22Rv1 (cell line): ENCODE measurements at regions not wholly inside any gene's neighbourhood (a gene's known extent, or its start where the extent isn't known, plus 50 kb on each side); places are given as distances from the start of the nearest gene placed in this dataset.

ENCODE experiments used
- H3K27ac ChIP-seq: fragments of 450-650 bp; 2 replicates; pipeline ENCODE4 v1.5.1; 2017
- ZFX ChIP-seq: fragments of 450-650 bp; IDR thresholded peaks from 2 replicates; pipeline ENCODE4 v1.6.1; 2017; ENCODE audit warnings: antibody characterized with exemption, borderline replicate concordance
- TF ChIP-seq, protein P1 (sequence below): fragments of 450-650 bp; IDR thresholded peaks from 2 replicates; pipeline ENCODE4 v1.5.1; 2017; ENCODE audit warnings: mild to moderate bottlenecking

DNA sequence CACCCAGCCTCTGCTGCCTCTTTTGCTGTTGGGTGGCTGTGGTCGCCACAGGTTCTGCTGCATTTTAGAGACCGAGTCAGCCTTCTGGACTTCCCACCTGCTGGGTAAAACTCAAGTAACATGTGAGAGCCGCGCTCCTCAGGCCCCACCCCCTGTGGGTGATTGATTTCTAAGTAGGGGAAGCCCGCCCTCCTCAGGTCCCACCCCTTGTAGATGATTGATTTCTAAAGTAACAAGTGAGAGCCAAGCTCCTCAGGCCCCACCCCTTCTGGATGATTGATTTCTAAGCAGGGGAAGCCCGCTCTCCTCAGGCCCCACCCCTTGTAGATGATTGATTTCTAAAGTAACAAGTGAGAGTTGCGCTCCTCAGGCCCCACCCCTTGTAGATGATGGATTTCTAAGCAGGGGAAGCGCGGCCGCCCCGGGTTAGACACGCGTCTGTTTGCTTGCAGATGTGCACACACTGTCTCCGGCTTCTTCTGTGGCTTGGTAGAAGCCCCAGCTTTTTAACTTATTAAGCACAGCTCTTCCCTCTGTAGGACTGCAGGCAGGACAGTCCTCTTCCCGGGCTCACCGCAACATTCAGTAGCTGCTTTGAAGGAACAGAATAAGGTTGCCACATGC lies 83.4 kb downstream of the FAM43A start:
- H3K27ac ChIP-seq = peak overlapping the region; percentile 63
- no peak for TF ChIP-seq ZFX
- TF ChIP-seq, protein P1, sequence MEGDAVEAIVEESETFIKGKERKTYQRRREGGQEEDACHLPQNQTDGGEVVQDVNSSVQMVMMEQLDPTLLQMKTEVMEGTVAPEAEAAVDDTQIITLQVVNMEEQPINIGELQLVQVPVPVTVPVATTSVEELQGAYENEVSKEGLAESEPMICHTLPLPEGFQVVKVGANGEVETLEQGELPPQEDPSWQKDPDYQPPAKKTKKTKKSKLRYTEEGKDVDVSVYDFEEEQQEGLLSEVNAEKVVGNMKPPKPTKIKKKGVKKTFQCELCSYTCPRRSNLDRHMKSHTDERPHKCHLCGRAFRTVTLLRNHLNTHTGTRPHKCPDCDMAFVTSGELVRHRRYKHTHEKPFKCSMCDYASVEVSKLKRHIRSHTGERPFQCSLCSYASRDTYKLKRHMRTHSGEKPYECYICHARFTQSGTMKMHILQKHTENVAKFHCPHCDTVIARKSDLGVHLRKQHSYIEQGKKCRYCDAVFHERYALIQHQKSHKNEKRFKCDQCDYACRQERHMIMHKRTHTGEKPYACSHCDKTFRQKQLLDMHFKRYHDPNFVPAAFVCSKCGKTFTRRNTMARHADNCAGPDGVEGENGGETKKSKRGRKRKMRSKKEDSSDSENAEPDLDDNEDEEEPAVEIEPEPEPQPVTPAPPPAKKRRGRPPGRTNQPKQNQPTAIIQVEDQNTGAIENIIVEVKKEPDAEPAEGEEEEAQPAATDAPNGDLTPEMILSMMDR = no peak

DNA sequence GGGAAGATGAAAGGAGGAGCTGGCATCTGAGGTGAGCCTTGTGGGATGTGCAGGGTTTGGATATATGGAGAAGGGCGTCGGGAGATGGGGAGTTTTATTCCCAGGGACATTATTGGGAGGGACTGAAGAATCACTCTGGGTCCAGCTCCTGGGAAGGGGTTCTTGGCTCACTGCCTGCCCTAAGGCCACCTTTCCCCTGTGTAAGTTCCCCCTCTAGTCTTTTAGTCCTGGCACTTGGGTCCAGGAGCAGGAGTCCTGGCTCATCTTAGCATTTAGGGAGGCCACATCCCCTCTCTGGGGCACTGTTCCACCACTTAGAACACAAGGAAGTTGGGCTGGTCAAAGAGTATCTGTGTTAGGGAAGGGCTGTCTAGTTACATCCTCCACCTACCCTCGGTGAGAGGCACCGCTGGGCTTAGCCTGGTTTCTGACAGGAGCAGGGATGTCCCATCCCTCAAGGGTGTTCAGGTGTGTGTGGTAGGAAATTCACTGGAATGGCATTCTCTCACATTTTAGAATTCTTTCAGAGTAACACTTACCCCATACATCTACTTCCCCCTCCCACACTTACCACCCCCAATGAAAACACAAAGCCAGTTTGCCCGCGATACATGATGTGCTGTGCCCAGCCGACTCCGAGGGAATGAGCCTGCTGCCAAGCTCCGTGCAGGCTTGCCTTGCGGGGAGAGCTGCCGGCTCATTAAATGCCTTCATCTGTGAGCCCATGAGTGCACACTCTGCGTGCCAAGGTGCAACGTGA lies 86.7 kb downstream of the FAM43A start:
- TF ChIP-seq, protein P1 = no peak
- no peak overlapping the region for H3K27ac ChIP-seq

DNA sequence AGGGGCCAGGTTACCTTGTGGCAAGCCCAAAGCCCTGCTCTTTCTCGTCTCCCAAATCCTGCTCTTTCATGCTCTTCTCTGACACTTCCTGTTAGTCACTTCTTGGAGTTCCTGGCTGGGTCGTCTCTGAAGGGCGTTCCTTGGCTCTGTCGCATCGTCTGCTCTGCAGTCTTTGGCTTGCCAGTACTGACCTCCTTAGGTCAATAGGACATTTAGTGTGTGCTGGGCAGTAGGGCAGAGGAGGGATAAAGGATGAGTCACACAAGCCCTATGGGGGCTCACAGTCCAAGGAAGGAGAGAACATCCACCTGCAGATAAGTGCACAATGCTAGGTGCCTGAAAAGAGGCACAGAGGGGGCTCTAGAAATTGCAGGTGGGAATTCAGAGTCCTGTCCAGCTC lies 87.5 kb downstream of the FAM43A start:
- H3K27ac ChIP-seq = no peak overlapping the region

DNA sequence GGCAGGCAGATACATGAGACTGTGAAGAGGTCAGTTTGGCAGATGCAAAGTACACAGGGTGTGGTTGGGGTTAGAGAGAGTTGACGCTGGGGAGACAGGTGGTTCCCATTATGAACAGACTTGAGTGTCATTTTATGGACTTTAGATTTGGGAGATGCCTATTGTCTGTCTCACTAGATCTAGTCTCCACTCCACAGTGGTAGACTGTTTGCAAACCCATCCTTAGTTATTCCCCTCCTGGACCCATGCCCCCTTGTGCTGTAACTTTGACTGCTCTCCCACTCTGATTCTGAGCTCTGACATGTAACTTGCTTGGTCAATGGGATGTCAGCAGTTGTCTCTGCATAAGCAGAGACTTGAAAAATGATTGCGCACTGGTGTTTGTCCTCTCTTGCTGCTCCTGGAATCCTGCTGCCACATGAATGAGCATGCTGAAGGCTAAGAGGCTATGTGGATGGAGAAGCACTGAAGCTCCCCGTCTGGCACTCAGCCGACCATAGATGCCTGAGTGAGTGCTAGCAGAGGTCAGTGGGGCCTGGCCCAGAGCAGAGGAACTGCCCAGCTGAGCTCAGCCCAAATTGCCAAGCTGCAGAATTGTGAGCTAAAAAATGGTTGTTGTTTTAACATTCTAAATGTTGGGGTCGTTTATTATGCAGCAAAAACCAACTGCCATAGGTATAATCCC lies 88.2 kb downstream of the FAM43A start:
- no peak overlapping the region for H3K27ac ChIP-seq
- no peak for TF ChIP-seq ZFX
- TF ChIP-seq, protein P1 = no peak

More for the DNA sequence above, 87.5 kb downstream of the FAM43A start:
- TF ChIP-seq, protein P1 = no peak
- TF ChIP-seq ZFX = no peak

DNA sequence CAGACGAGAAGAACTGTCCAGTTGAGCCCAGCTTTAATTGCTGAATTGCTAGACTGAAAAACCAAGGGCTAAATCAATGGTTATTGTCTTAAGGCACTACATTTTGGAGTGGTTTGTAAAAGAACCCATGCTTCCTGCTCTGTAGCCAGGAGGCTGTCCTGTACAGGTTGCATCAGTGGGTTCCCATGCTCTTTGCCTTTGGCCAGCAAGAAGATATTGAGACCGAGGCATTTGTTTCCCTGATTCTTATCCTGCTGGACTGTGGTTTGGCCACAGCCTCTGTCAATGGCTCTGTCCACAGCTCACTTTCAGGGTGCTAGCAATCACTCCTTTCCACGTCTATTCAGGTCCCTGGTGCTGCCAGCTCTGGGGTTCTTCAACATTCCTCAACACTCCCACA lies 89.6 kb downstream of the FAM43A start:
- H3K27ac ChIP-seq = no peak overlapping the region
- TF ChIP-seq, protein P1 = no peak
- TF ChIP-seq ZFX = no peak

DNA sequence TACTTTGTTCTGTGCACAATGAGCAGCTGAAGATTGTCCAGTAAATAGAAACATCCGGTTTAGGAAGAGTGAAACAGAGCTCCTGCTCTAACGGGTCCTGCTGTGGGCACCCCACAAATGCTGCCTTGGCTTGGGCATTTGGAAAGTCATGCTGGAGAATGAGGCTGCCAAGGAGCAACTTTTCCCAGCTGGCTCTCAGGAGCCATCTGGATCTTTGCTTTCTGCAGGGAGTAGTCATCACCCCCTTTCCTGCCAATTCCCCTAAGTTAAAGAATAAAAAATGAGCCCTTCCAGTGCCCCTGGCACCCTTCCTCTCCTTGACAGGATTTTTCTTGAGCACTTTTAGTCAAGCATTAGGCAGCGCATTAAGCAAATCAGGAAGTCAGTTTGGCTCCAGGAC lies 90.0 kb downstream of the FAM43A start:
- TF ChIP-seq, protein P1 = no peak
- TF ChIP-seq ZFX = no peak
- H3K27ac ChIP-seq = no peak overlapping the region

DNA sequence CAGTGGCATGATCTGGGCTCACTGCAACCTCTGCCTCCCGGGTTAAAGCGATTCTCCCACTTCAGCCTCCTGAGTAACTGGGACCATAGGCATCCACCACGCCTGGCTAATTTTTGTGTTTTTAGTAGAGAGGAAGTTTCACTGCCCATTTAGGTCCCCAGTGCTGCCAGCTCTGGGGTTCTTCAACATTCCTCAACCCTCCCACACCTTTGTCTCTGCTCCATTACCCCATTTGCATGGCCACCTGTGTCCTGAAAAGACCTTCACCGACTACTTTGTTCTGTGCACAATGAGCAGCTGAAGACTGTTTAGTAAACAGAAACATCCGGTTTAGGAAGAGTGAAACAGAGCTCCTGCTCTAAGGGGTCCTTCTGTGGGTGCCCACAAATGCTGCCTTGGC lies 92.0 kb downstream of the FAM43A start:
- no peak for TF ChIP-seq ZFX
- TF ChIP-seq, protein P1 = no peak
- no peak overlapping the region for H3K27ac ChIP-seq
